22Rv1 (cell line): ENCODE measurements at regions not wholly inside any gene's neighbourhood (a gene's known extent, or its start where the extent isn't known, plus 50 kb on each side); places are given as distances from the start of the nearest gene placed in this dataset.

ENCODE experiments used
- ZFX ChIP-seq: fragments of 450-650 bp; IDR thresholded peaks from 2 replicates; pipeline ENCODE4 v1.6.1; 2017; ENCODE audit warnings: antibody characterized with exemption, borderline replicate concordance
- TF ChIP-seq, protein P1 (sequence below): fragments of 450-650 bp; IDR thresholded peaks from 2 replicates; pipeline ENCODE4 v1.5.1; 2017; ENCODE audit warnings: mild to moderate bottlenecking

- TF ChIP-seq, protein P1, sequence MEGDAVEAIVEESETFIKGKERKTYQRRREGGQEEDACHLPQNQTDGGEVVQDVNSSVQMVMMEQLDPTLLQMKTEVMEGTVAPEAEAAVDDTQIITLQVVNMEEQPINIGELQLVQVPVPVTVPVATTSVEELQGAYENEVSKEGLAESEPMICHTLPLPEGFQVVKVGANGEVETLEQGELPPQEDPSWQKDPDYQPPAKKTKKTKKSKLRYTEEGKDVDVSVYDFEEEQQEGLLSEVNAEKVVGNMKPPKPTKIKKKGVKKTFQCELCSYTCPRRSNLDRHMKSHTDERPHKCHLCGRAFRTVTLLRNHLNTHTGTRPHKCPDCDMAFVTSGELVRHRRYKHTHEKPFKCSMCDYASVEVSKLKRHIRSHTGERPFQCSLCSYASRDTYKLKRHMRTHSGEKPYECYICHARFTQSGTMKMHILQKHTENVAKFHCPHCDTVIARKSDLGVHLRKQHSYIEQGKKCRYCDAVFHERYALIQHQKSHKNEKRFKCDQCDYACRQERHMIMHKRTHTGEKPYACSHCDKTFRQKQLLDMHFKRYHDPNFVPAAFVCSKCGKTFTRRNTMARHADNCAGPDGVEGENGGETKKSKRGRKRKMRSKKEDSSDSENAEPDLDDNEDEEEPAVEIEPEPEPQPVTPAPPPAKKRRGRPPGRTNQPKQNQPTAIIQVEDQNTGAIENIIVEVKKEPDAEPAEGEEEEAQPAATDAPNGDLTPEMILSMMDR: no peak
- no peak for TF ChIP-seq ZFX
These were observed 531.6 kb upstream of the IGFBP3 start for GRCh38 chr7:46452561-46453135.
